ENCODE measurements at regions not wholly inside any gene's neighbourhood (a gene's known extent, or its start where the extent isn't known, plus 50 kb on each side); places are given as distances from the start of the nearest gene placed in this dataset.

GRCh38 chr18:76678248-76678647 is 144.1 kb upstream of the ZNF236 start:
- Histone ChIP-seq H3K36me3 (ENCODE audit: control insufficient read depth, insufficient read depth, low read length) (no peaks in the 10 kb centered on the region), H3K4me2 (ENCODE audit: extremely low read depth, insufficient read depth, low read length) (no peak overlapping the region), H3K79me2 (ENCODE audit: control insufficient read depth, insufficient read depth, low read length) (no peaks in the 10 kb centered on the region), H3K27ac (ENCODE audit: insufficient read depth, low read length) (no peak overlapping the region), H3K9me3 (ENCODE audit: control insufficient read depth, insufficient read depth, low read depth, low read length) (no peaks in the 10 kb centered on the region), H4K20me1 (ENCODE audit: control insufficient read depth, extremely low read depth, insufficient read depth, low read length) (no peaks in the 10 kb centered on the region), H3K4me3 (replicated peaks in 1 of 4; ENCODE audit: control extremely low read depth in 1 of 4, insufficient read depth in 1 of 4, low read depth in 3 of 4, low read length in 4 of 4) (no peak overlapping the region), H3K4me1 (ENCODE audit: control insufficient read depth, extremely low read depth, insufficient read depth, low read length) (no peaks in the 10 kb centered on the region), H3K27me3 (ENCODE audit: control insufficient read depth, insufficient read depth, low read length) (no peaks in the 10 kb centered on the region), H2AFZ (ENCODE audit: low read length) (no peak overlapping the region), H3K9ac (ENCODE audit: insufficient read depth, low read length) (no peak overlapping the region)
- no peak for TF ChIP-seq EZH2 (IDR thresholded peaks at IDR 0.05; ENCODE audit: low read length, missing control alignments)
- TF ChIP-seq CTCF (conservative IDR thresholded peaks at IDR 0.05 in 1 of 2, IDR thresholded peaks at IDR 0.05 in 1 of 2; ENCODE audit: low read depth in 1 of 2, low read length in 2 of 2): no peak
- no peak for DNase-seq (ENCODE audit: low read depth in 2 of 2)

- H4K20me1 ChIP-seq (ENCODE audit: control insufficient read depth, extremely low read depth, insufficient read depth, low read length): no peaks in the 10 kb centered on the region
- no peak overlapping the region for H3K27ac ChIP-seq (ENCODE audit: insufficient read depth, low read length)
- no peak overlapping the region for H3K9ac ChIP-seq (ENCODE audit: insufficient read depth, low read length)
- H2AFZ ChIP-seq (ENCODE audit: low read length): no peak overlapping the region
- TF ChIP-seq CTCF (conservative IDR thresholded peaks at IDR 0.05 in 1 of 2, IDR thresholded peaks at IDR 0.05 in 1 of 2; ENCODE audit: low read depth in 1 of 2, low read length in 2 of 2) (no peak), EZH2 (IDR thresholded peaks at IDR 0.05; ENCODE audit: low read length, missing control alignments) (no peak)
- H3K4me2 ChIP-seq (ENCODE audit: extremely low read depth, insufficient read depth, low read length): no peak overlapping the region
- no peak for DNase-seq (ENCODE audit: low read depth in 2 of 2)
- H3K79me2 ChIP-seq (ENCODE audit: control insufficient read depth, insufficient read depth, low read length): no peaks in the 10 kb centered on the region
- no peaks in the 10 kb centered on the region for H3K4me1 ChIP-seq (ENCODE audit: control insufficient read depth, extremely low read depth, insufficient read depth, low read length)
- H3K27me3 ChIP-seq (ENCODE audit: control insufficient read depth, insufficient read depth, low read length): no peaks in the 10 kb centered on the region
- H3K4me3 ChIP-seq (replicated peaks in 1 of 4; ENCODE audit: control extremely low read depth in 1 of 4, insufficient read depth in 1 of 4, low read depth in 3 of 4, low read length in 4 of 4): no peak overlapping the region
- no peaks in the 10 kb centered on the region for H3K36me3 ChIP-seq (ENCODE audit: control insufficient read depth, insufficient read depth, low read length)
- no peaks in the 10 kb centered on the region for H3K9me3 ChIP-seq (ENCODE audit: control insufficient read depth, insufficient read depth, low read depth, low read length)
These were observed 147.8 kb upstream of the ZNF236 start for GRCh38 chr18:76674596-76674995.

GRCh38 chr18:76673281-76674185 is 148.8 kb upstream of the ZNF236 start:
- no peak overlapping the region for H2AFZ ChIP-seq (ENCODE audit: low read length)
- H3K4me3 ChIP-seq (replicated peaks in 1 of 4; ENCODE audit: control extremely low read depth in 1 of 4, insufficient read depth in 1 of 4, low read depth in 3 of 4, low read length in 4 of 4): no peak overlapping the region
- no peaks in the 10 kb centered on the region for H3K36me3 ChIP-seq (ENCODE audit: control insufficient read depth, insufficient read depth, low read length)
- H3K9ac ChIP-seq (ENCODE audit: insufficient read depth, low read length): no peak overlapping the region
- no peak overlapping the region for H3K27ac ChIP-seq (ENCODE audit: insufficient read depth, low read length)
- no peak for TF ChIP-seq EZH2 (IDR thresholded peaks at IDR 0.05; ENCODE audit: low read length, missing control alignments)
- no peak for TF ChIP-seq CTCF (conservative IDR thresholded peaks at IDR 0.05 in 1 of 2, IDR thresholded peaks at IDR 0.05 in 1 of 2; ENCODE audit: low read depth in 1 of 2, low read length in 2 of 2)
- H3K4me1 ChIP-seq (ENCODE audit: control insufficient read depth, extremely low read depth, insufficient read depth, low read length): no peaks in the 10 kb centered on the region
- no peak overlapping the region for H3K4me2 ChIP-seq (ENCODE audit: extremely low read depth, insufficient read depth, low read length)
- no peaks in the 10 kb centered on the region for H3K79me2 ChIP-seq (ENCODE audit: control insufficient read depth, insufficient read depth, low read length)
- no peaks in the 10 kb centered on the region for H4K20me1 ChIP-seq (ENCODE audit: control insufficient read depth, extremely low read depth, insufficient read depth, low read length)
- H3K27me3 ChIP-seq (ENCODE audit: control insufficient read depth, insufficient read depth, low read length): no peaks in the 10 kb centered on the region
- H3K9me3 ChIP-seq (ENCODE audit: control insufficient read depth, insufficient read depth, low read depth, low read length): no peaks in the 10 kb centered on the region
- DNase-seq (ENCODE audit: low read depth in 2 of 2): no peak

Data from fibroblast of lung (primary cell).